Left renal cortex interstitium (tissue), 4 donors: ENCODE measurements at regions not wholly inside any gene's neighbourhood (a gene's known extent, or its start where the extent isn't known, plus 50 kb on each side); places are given as distances from the start of the nearest gene placed in this dataset.

Experiments
- DNase-seq, 4 donors: peaks; one replicate each; pipeline ENCODE4 v3.0.0-alpha.2; 2013; ENCODE audit warnings: low read depth in 4 of 4, low spot score in 2 of 4, missing footprints in 1 of 4

GRCh38 chrX:6599230-6599860 lies 64.4 kb upstream of the VCX3A start:
- no peak for DNase-seq
